ENCODE measurements at regions not wholly inside any gene's neighbourhood (a gene's known extent, or its start where the extent isn't known, plus 50 kb on each side); places are given as distances from the start of the nearest gene placed in this dataset.

DNA sequence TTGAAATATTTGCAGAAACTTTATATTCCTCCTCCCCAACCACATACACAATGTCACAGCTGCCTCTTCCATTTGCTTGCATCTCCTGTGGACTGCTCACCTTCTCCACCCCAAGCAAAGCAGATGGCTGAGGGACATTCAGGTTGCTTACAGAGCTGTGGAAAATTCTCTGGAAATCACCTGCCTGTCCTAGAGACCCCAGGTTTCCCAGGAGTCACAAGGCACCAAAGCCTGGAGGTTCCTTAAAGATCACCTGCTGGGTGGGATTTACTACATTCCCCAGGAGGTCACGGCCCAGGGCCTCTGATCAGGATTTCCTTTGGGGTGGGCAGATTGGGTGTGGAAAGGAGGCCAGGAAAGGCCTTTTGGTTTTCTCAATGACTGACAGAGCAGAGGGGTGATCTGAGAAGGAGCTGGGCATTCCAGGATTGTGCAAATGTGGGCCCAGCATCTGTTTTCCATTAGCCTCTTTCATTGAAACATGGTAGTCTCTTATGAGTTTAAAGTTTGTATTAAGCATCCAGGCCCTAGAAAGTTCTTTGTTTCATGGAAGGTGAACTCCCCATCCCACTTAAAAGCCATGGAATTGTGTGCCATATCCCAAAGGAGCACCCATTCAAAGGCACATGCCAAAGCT, 410.7 kb upstream of the TNP1 start:
- DNase-seq (ENCODE audit: low spot score): no peak

- DNase-seq (ENCODE audit: low spot score): no peak
These were observed 410.0 kb upstream of the TNP1 start for GRCh38 chr2:217269701-217270484.

DNA sequence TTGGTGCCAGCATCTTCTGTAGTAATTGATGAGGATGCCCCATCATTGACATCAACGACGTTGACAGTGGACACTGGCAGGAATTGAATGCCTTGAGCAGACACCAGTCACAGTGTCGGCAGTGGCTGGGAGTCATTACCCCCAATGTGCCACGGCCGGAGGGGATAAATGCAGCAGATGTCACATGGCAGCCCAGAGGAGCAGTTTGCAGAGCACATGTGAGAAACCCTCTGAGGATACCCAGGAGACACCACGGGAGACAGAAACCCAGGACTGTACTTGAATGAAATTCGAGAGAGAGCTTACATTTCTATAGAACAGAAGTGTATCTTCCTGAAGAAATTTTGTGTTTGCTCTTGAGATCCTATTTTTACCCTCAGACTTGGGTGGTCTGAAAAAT, 409.1 kb upstream of the TNP1 start:
- no peak for DNase-seq (ENCODE audit: low spot score)

- no peak for DNase-seq (ENCODE audit: low spot score)
These were observed 407.9 kb upstream of the TNP1 start for GRCh38 chr2:217267758-217268157.

DNA sequence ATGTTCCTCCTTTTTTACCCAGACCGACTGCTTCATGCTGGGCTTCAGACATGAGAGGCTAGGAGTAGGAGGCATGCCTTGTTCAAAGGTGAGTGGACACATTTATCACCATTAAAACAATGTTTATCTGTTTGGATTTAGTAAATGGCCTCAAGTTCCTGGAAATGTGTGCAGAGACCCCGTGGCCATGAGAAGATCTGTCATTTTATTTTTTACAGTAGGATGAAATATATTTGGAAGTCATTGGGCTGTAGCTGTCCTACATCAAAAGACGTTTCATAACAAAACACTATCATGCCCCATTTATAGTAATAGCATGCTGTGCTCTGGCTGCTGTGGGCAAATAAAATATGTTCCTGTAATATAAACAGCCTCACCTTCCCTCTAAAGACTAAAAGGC, 403.9 kb upstream of the TNP1 start:
- DNase-seq (ENCODE audit: low spot score): no peak

DNA sequence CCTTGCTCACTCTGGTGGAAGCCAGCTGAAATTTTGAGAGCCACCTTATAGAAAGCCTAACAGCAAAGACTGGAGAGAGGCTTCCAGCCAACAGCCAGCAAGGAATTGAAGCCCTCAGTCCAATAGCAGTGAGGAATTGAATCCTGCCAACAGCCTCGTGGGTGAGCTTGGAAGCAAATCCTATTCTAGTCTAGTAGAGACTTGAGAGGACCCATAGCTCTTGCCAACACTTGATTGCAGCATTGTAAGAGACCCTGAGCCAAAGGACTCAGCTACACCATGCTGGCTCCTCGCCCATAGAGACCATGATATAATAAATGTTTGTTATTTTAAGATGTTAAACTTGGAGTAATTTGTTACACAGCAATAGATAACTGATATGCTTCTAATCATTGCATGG, 403.0 kb upstream of the TNP1 start:
- no peak for DNase-seq (ENCODE audit: low spot score)

DNA sequence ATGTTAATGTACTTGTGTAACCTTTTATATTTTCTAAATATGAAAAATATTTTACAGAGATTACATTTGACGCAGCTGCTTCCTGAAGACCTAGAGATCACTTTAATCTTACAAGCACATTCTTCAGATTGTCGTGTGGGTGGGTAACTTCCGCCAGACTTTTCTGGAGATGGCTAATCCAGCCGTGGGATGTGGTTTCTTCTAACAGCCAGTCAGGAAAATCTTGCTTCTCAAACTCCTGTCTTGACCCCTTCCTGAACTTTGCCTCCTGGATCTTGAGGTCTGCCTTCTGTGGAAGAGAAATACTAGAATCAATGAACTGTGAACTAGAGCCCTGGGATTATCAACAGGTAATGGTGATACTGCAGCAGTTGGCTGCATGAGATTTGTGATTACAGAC, 401.6 kb upstream of the TNP1 start:
- no peak for DNase-seq (ENCODE audit: low spot score)

GRCh38 chr2:217260441-217261115, 400.7 kb upstream of the TNP1 start:
- no peak for DNase-seq (ENCODE audit: low spot score)

DNA sequence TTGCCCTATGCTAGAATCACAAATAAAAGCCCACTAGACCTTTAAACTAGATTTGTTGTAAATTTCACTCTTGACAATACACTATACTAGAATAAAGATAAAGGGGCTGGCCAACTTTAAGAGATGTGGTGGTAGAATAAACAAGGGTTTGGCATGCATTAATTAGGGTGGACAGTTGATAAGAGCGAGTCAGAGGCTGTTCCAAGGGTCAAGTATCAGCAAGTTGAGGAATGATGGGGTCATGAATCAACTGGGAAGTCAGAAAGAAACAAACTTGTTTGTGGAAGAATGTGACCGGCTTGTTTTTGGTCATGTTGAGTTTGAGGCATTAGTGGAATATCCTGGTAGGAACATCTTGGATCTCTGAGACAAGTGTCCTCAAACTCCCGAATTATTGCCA, 398.3 kb upstream of the TNP1 start:
- no peak for DNase-seq (ENCODE audit: low spot score)

- DNase-seq (ENCODE audit: low spot score): no peak
These were observed 396.4 kb upstream of the TNP1 start for GRCh38 chr2:217256251-217256650.

DNA sequence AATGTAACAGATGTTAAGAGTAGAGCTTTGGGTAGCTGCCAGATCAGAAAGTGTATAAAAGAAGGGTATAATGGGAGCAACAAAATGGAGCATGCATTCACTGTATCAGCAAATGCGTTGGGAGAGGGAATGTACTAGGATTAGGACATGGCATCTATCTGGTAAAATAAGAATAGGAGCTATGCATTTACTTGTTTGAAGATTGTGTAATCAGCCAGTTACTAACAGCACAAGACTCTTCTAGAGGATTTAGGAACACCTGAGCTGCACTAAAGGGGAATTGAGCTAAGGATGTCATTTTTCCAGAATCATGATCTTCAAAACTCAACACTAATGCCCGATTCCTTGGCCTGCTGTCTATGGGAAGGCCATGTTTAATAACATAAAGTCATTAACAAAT, 394.2 kb upstream of the TNP1 start:
- DNase-seq (ENCODE audit: low spot score): no peak

DNA sequence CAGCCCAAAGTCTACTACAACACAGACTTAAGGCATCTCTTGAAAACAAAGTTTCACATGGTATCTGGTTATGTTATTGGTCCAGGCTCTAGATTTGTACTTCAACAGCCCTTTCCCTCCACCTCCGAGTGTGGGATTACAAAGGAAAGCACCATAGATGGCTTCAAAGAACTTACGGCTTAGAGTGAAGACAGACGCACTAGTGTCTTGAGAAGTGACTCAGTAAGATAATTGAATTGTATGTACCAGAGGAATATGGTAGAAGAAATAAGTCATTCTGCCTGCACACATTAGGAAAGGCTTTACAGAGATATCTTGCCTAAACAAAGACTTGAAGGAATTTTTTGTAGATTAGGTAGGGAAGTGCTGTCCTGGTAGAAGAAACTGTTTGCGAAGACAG, 392.3 kb upstream of the TNP1 start:
- no peak for DNase-seq (ENCODE audit: low spot score)

- no peak for DNase-seq (ENCODE audit: low spot score)
These were observed 390.2 kb upstream of the TNP1 start for GRCh38 chr2:217250013-217250524.

DNA sequence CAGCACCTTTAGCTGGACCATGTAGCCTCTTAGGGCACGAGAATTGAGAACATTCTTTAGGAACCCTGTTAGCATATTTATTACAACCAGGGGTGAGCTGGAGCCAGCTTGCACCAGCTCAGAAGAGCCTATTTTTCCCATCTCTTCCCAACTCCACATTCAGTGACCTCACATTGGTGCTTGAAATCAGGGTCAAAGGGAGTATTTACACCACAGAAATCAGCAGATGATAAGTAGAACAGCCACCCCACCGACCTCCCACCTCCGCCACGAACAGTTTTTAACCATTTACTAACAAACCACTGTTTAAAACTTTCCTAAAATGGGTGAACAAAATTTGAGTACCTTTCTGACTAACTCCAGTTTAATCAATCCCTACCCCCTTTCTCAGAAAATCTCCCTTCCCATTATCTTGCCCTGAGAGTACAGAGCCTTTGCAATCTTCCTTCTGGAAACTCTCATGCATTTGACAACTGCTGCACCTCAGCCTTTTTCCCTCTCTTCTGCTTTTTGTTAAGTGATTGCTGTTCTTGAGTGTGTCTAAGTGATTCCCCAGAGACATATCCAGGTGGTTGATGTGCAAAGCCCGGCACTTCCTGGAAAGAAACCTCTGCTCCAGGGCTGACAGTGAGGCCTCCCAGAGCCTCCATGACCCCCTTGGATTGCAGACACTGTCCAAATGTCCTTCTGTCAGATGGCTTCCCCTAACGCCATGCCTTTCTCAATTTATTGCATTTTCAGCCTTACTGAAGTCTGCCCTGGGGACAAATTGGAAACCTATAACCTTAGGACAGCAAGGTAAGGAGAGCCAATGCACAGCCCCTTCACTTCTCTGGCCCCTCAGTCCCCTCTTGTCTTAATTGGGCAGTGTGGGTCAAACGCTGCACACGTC, 389.5 kb upstream of the TNP1 start:
- DNase-seq (ENCODE audit: low spot score): no peak

DNA sequence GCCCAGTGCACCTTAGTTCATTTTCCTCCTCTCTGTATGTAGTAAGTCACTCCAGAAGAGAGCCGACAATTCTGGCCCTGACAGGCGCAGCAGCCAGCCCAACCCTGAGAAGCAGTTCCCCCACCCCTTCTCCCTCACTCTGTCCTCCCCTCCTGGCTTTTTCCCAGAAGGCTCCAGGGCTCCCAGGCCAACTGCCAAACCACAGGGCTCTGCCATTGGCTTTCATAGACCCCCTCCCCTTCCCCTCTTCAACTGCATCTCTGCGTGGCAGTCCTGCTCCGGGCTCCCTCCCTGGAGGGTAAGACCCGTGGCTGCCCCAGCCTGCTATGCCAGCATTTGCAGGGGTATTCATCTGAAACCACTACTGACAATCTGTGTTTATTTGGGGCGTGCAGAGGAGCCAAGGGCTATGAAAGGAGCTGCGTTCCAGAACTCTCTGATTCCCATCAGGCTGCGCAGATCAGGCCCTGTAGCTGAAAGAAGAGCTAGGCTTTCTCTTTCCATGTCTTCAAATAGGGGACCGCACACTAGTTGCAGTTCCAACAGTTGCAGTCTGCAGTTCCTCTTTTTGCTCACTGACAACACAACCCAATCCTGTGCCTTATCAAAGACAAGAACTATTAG, 388.6 kb upstream of the TNP1 start:
- DNase-seq (ENCODE audit: low spot score): no peak

DNA sequence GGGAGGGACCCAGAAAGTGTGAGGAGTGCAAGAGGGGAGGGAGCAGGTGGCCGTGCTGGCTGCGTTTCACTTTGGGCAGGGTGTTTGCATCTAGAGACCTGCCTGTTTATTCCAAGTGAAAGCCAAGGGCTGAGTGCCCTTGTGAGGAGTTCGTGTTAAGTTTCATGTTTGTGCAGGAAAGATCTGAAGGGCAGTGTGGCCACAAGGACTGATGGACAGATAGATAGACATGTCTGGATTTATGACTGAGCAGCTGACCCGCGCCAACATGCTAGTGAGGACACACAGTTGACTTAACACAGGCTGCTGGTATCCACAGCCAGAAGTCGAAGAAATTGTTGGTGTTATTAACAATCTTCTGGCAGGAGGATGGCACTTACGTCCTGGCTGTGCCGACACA, 387.6 kb upstream of the TNP1 start:
- DNase-seq (ENCODE audit: low spot score): no peak

- DNase-seq (ENCODE audit: low spot score): no peak
These were observed 386.2 kb upstream of the TNP1 start for GRCh38 chr2:217246108-217246507.

- DNase-seq (ENCODE audit: low spot score): no peak
These were observed 385.0 kb upstream of the TNP1 start for GRCh38 chr2:217244815-217245214.

DNA sequence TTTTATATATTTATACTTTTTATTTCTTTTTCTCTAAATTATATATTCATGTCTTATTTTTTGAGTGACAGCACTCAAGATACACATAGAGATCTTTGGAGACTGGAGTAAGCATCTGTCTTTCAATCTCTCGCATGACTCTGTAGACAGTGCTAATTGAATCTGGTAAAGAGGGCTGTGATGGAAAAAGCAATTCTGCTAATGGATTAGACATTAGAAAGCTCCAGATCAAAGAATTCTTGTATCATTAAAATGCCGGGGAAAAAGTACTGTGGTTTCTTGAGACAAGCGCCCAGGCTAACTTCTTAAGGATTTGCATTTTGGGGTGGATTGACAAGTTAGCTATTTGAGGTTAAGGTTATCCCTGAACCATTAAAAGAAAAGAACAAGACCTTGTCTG, 383.1 kb upstream of the TNP1 start:
- no peak for DNase-seq (ENCODE audit: low spot score)

- no peak for DNase-seq (ENCODE audit: low spot score)
These were observed 371.9 kb upstream of the TNP1 start for GRCh38 chr2:217231724-217232123.

GRCh38 chr2:217231212-217231611, 371.3 kb upstream of the TNP1 start:
- DNase-seq (ENCODE audit: low spot score): no peak

DNA sequence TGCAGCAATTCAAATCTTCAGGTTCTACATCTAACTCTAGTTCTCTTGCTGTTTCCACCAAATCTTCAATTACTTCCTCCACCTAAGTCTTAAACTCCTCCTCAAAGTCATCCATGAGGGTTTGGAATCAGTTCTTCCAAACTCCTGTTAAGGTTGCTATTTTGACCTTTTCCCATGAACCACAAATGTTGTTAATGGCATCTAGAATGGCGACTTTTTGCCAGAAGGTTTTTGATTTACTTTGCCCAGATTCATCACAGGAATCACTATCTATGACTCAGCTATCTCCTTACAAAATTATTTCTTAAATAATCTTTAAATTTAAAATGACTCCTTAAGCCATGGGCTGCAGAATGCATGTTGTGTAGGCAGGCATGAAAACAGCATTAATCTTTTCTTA, 368.9 kb upstream of the TNP1 start:
- DNase-seq (ENCODE audit: low spot score): no peak
